Neural cell (in vitro differentiated cells): ENCODE measurements at regions not wholly inside any gene's neighbourhood (a gene's known extent, or its start where the extent isn't known, plus 50 kb on each side); places are given as distances from the start of the nearest gene placed in this dataset.

Experiments used
- H2AFZ ChIP-seq: fragments of 200-600, 300-800 bp; sonication (generic), shearing (Covaris generic); 2 replicates; pipeline ENCODE4 v1.6.0; 2014; ENCODE audit warnings: low read depth, mild to moderate bottlenecking, antibody characterized with exemption, low read length, moderate library complexity
- H3F3A ChIP-seq: fragments of 200-600 bp; shearing (Covaris generic); 2 replicates; pipeline ENCODE4 v1.6.1; 2016; ENCODE audit warnings: mild to moderate bottlenecking, moderate library complexity, mixed read lengths, antibody characterized with exemption, low read length; ENCODE audit not compliant: insufficient read depth, poor library complexity, severe bottlenecking
- H3K27ac ChIP-seq: fragments of 200-600, 300-800 bp; sonication (generic), shearing (Covaris generic); 2 replicates; pipeline ENCODE4 v1.5.1; 2014; ENCODE audit warnings: mild to moderate bottlenecking, low read length, moderate library complexity
- H3K27me3 ChIP-seq: fragments of 300-800, 200-600 bp; sonication (generic), shearing (Covaris generic); 2 replicates; pipeline ENCODE4 v1.6.0; 2014; ENCODE audit warnings: mild to moderate bottlenecking, low read depth, low read length, moderate library complexity; ENCODE audit not compliant: insufficient read depth
- H3K36me3 ChIP-seq: fragments of 300-800, 200-600 bp; sonication (generic), shearing (Covaris generic); 2 replicates; pipeline ENCODE4 v1.5.1; 2014; ENCODE audit warnings: mild to moderate bottlenecking, antibody characterized with exemption, low read length, moderate library complexity; ENCODE audit not compliant: insufficient read depth
- H3K4me2 ChIP-seq: fragments of 300-800, 200-600 bp; sonication (generic), shearing (Covaris generic); 2 replicates; pipeline ENCODE4 v1.6.0; 2014; ENCODE audit warnings: mild to moderate bottlenecking, low read length
- H3K4me3 ChIP-seq: fragments of 300-800, 200-600 bp; sonication (generic), shearing (Covaris generic); 2 replicates; pipeline ENCODE4 v1.5.1; 2014; ENCODE audit warnings: mild to moderate bottlenecking, low read length, moderate library complexity
- H3K79me2 ChIP-seq: fragments of 200-600 bp; shearing (Covaris generic); replicated peaks from 2 replicates; pipeline ENCODE4 v1.6.0; 2014; ENCODE audit warnings: mild to moderate bottlenecking, low read length, moderate library complexity; ENCODE audit not compliant: insufficient read depth
- H3K9ac ChIP-seq: fragments of 300-800, 200-600 bp; sonication (generic), shearing (Covaris generic); 2 replicates; pipeline ENCODE4 v1.6.1; 2016; ENCODE audit warnings: mild to moderate bottlenecking, low read length, mixed read lengths
- H3K9me2 ChIP-seq: fragments of 200-600 bp; shearing (Covaris generic); 2 replicates; pipeline ENCODE4 v1.6.1; 2016; ENCODE audit warnings: mild to moderate bottlenecking, low read length, mixed read lengths; ENCODE audit not compliant: insufficient read depth
- H3K9me3 ChIP-seq: fragments of 200-600, 300-800 bp; sonication (generic), shearing (Covaris generic); 2 replicates; pipeline ENCODE4 v1.6.1; 2016; ENCODE audit warnings: mild to moderate bottlenecking, mixed run types, low read length, moderate library complexity, mixed read lengths
- H4K20me1 ChIP-seq: fragments of 200-600 bp; shearing (Covaris generic); 2 replicates; pipeline ENCODE4 v1.6.1; 2016; ENCODE audit warnings: mild to moderate bottlenecking, mixed run types; ENCODE audit not compliant: insufficient read depth
- CTCF ChIP-seq: fragments of 450-650 bp; IDR thresholded peaks from 2 replicates; pipeline ENCODE4 v1.5.1; 2014; ENCODE audit warnings: antibody characterized with exemption, mild to moderate bottlenecking, moderate library complexity; ENCODE audit not compliant: poor library complexity, severe bottlenecking
- EP300 ChIP-seq: fragments of 450-650 bp; conservative IDR thresholded peaks from 2 replicates; pipeline ENCODE4 v1.6.1; 2014; ENCODE audit warnings: antibody characterized with exemption, mild to moderate bottlenecking, moderate library complexity; ENCODE audit not compliant: poor library complexity, severe bottlenecking
- EZH2 ChIP-seq: fragments of 200-600, 300-800 bp; shearing (Covaris generic), sonication (generic); IDR thresholded peaks from 2 replicates; pipeline ENCODE4 v1.6.1; 2014; ENCODE audit warnings: antibody characterized with exemption, low read length, borderline replicate concordance, mild to moderate bottlenecking; ENCODE audit not compliant: insufficient read depth, poor library complexity, severe bottlenecking
- MXI1 ChIP-seq: fragments of 450-650 bp; conservative IDR thresholded peaks from 2 replicates; pipeline ENCODE4 v1.6.1; 2014; ENCODE audit warnings: antibody characterized with exemption, mild to moderate bottlenecking; ENCODE audit not compliant: poor library complexity, severe bottlenecking
- POLR2AphosphoS5 ChIP-seq: IDR thresholded peaks from 2 replicates; pipeline ENCODE4 v1.6.1; 2012
- RAD21 ChIP-seq: fragments of 450-650 bp; conservative IDR thresholded peaks from 2 replicates; pipeline ENCODE4 v1.6.1; 2014; ENCODE audit warnings: antibody characterized with exemption, mild to moderate bottlenecking, moderate library complexity
- SMC3 ChIP-seq: fragments of 450-650 bp; conservative IDR thresholded peaks from 2 replicates; pipeline ENCODE4 v1.6.1; 2014; ENCODE audit warnings: antibody characterized with exemption, mild to moderate bottlenecking, moderate library complexity; ENCODE audit not compliant: poor library complexity
- TAF1 ChIP-seq: IDR thresholded peaks from 2 replicates; pipeline ENCODE4 v1.6.1; 2012; ENCODE audit warnings: low read depth
- TF ChIP-seq, protein P1 (sequence below): IDR thresholded peaks from 2 replicates; pipeline ENCODE4 v1.6.1; 2012; ENCODE audit warnings: borderline replicate concordance

DNA sequence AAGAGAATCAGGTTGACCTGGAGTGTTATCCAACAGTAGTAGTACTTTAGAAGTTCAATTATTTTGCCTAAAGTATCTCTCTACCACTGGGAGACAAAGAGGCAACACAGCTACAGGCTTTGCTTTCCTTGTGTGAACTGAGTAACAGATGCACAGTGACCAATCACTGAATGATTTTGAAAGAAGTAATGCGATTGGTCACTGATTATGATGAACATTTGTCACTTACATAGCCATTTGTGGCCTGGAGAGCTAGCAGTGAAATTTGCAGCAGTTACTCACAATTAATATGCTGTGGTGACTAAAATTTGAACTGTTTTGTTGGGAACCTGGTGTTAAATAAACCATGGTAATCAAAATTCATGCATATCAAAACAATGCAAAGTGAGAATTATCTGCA, 508.7 kb upstream of the DIPK2B start:
- H3K9me3 ChIP-seq, result no peaks in the 10 kb centered on the region
- no peaks in the 10 kb centered on the region for H3K9me2 ChIP-seq
- H3K9ac ChIP-seq, result no peak overlapping the region
- H2AFZ ChIP-seq, result no peak overlapping the region
- no peaks in the 10 kb centered on the region for H3K36me3 ChIP-seq
- H4K20me1 ChIP-seq, result no peaks in the 10 kb centered on the region
- H3K79me2 ChIP-seq, result no peaks in the 10 kb centered on the region
- H3K4me3 ChIP-seq, result no peak overlapping the region
- H3K27me3 ChIP-seq, result no peaks in the 10 kb centered on the region
- no peak overlapping the region for H3K27ac ChIP-seq
- no peaks in the 10 kb centered on the region for H3F3A ChIP-seq
- TF ChIP-seq EZH2 (no peak), MXI1 (no peak), POLR2AphosphoS5 (no peak), CTCF (no peak), TAF1 (no peak), SMC3 (no peak), RAD21 (no peak), EP300 (no peak)
- TF ChIP-seq, protein P1, sequence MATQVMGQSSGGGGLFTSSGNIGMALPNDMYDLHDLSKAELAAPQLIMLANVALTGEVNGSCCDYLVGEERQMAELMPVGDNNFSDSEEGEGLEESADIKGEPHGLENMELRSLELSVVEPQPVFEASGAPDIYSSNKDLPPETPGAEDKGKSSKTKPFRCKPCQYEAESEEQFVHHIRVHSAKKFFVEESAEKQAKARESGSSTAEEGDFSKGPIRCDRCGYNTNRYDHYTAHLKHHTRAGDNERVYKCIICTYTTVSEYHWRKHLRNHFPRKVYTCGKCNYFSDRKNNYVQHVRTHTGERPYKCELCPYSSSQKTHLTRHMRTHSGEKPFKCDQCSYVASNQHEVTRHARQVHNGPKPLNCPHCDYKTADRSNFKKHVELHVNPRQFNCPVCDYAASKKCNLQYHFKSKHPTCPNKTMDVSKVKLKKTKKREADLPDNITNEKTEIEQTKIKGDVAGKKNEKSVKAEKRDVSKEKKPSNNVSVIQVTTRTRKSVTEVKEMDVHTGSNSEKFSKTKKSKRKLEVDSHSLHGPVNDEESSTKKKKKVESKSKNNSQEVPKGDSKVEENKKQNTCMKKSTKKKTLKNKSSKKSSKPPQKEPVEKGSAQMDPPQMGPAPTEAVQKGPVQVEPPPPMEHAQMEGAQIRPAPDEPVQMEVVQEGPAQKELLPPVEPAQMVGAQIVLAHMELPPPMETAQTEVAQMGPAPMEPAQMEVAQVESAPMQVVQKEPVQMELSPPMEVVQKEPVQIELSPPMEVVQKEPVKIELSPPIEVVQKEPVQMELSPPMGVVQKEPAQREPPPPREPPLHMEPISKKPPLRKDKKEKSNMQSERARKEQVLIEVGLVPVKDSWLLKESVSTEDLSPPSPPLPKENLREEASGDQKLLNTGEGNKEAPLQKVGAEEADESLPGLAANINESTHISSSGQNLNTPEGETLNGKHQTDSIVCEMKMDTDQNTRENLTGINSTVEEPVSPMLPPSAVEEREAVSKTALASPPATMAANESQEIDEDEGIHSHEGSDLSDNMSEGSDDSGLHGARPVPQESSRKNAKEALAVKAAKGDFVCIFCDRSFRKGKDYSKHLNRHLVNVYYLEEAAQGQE, result no peak
- H3K4me2 ChIP-seq, result no peak overlapping the region

GRCh38 chrX:45699158-45699557, 498.5 kb upstream of the DIPK2B start:
- H4K20me1 ChIP-seq, result no peaks in the 10 kb centered on the region
- H3K9me3 ChIP-seq, result no peaks in the 10 kb centered on the region
- H3K36me3 ChIP-seq, result no peaks in the 10 kb centered on the region
- no peak for TF ChIP-seq POLR2AphosphoS5
- TF ChIP-seq TAF1, result no peak
- TF ChIP-seq, protein P1, result no peak
- no peak for TF ChIP-seq EZH2
- no peak for TF ChIP-seq SMC3
- TF ChIP-seq MXI1, result no peak
- TF ChIP-seq RAD21, result no peak
- no peak for TF ChIP-seq CTCF
- TF ChIP-seq EP300, result no peak
- H3K4me3 ChIP-seq, result no peak overlapping the region
- H3K79me2 ChIP-seq, result no peaks in the 10 kb centered on the region
- no peak overlapping the region for H2AFZ ChIP-seq
- H3F3A ChIP-seq, result no peaks in the 10 kb centered on the region
- no peaks in the 10 kb centered on the region for H3K9me2 ChIP-seq
- no peak overlapping the region for H3K9ac ChIP-seq
- H3K4me2 ChIP-seq, result no peak overlapping the region
- no peaks in the 10 kb centered on the region for H3K27me3 ChIP-seq
- H3K27ac ChIP-seq, result no peak overlapping the region
